GM13976 (cell line): ENCODE measurements at regions not wholly inside any gene's neighbourhood (a gene's known extent, or its start where the extent isn't known, plus 50 kb on each side); places are given as distances from the start of the nearest gene placed in this dataset.

Experiments used
- DNase-seq: peaks from one replicate; pipeline ENCODE4 v3.0.0; 2012; ENCODE audit warnings: low spot score
- CTCF ChIP-seq: IDR thresholded peaks from 2 replicates; pipeline ENCODE4 v1.5.1; 2012; ENCODE audit warnings: borderline replicate concordance, mild to moderate bottlenecking; ENCODE audit not compliant: insufficient read depth; ENCODE audit errors: extremely low read depth, missing control alignments, control extremely low read depth
- in situ Hi-C: fragments of 300-500 bp; cut with MboI; formaldehyde crosslinking; loops from one replicate; pipeline ENCODE4 v1.12.0; 2022; ENCODE audit warnings: low sequenced_read_pairs, mixed read lengths, inconsistent platforms; ENCODE audit not compliant: unreplicated experiment

GRCh38 chr6:98325366-98325765 is 509.0 kb upstream of the POU3F2 start:
- in situ Hi-C loops, result no loop called here
- no peak for DNase-seq

GRCh38 chr6:98333273-98333672 is 501.1 kb upstream of the POU3F2 start:
- in situ Hi-C loops, result no loop called here
- DNase-seq, result no peak
- no peak for TF ChIP-seq CTCF

More at GRCh38 chr6:98325366-98325765, 509.0 kb upstream of the POU3F2 start:
- TF ChIP-seq CTCF, result no peak

GRCh38 chr6:98335594-98335993 is 498.8 kb upstream of the POU3F2 start:
- in situ Hi-C loops, result no loop called here
- no peak for TF ChIP-seq CTCF
- no peak for DNase-seq

GRCh38 chr6:98339506-98339905 is 494.9 kb upstream of the POU3F2 start:
- DNase-seq, result no peak
- no peak for TF ChIP-seq CTCF
- in situ Hi-C loops, result no loop called here

- in situ Hi-C loops, result no loop called here
- DNase-seq, result no peak
- no peak for TF ChIP-seq CTCF
Observed at GRCh38 chr6:98343004-98343403, 491.4 kb upstream of the POU3F2 start.

GRCh38 chr6:98343797-98344196 is 490.6 kb upstream of the POU3F2 start:
- in situ Hi-C loops, result no loop called here

More at GRCh38 chr6:98343797-98344196, 490.6 kb upstream of the POU3F2 start:
- DNase-seq, result no peak
- no peak for TF ChIP-seq CTCF
